ENCODE measurements at regions not wholly inside any gene's neighbourhood (a gene's known extent, or its start where the extent isn't known, plus 50 kb on each side); places are given as distances from the start of the nearest gene placed in this dataset.
A peak's percentile ranks its signal among the peaks of the same experiment; 100 is the strongest.

DNA sequence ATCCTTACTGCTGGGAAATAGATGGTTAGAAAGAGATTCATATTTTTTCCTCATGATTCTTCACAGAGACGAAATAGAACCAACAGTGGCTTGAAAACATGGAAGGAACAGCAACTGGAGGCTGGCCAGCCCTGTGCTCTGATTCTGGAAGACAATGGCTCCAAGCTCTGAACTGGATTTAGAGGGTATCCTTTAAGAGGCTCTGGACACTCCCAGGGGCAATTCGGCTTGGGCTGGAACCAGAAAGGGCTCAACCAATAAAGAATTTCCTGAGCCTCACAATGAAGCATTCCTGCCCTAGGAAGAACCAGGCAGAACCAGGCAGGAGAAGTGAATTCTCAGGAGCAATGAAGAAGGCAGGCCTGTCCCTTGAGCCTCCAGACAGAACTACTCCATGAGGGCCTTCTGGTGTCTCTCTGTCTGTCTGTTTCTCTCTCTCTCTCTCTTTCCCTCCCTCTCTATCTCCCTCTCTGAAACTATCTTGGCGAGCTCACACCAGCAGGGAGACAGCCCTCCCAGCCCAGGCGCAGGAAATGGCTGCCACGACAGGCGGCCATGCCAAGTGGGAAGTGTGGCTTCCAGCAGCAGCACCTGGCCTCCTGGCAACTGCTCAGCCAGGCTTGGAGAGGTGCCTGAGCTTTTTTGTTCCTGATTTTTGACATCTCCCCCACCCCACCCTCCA, 93.3 kb downstream of the RCN1 start:
- no peak overlapping the region for H3K4me3 Mint-ChIP-seq
- no peaks in the 10 kb centered on the region for H3K36me3 Mint-ChIP-seq (ENCODE audit: low read depth)
- Histone ChIP-seq H3F3A (replicated peaks; ENCODE audit: low read depth) (no peaks in the 10 kb centered on the region), H3K27me3 (ENCODE audit: insufficient read depth) (no peaks in the 10 kb centered on the region), H3K4me3 (no peak overlapping the region), H2AFZ (0 out of 2 replicates have a peak overlapping the region, but pooled peaks have one; percentile 14), H3K79me2 (replicated peaks; ENCODE audit: insufficient read depth) (no peaks in the 10 kb centered on the region), H4K20me1 (replicated peaks; ENCODE audit: insufficient read depth) (no peaks in the 10 kb centered on the region), H3K27ac (ENCODE audit: low read depth) (no peak overlapping the region), H3K9me2 (ENCODE audit: insufficient read depth) (no peaks in the 10 kb centered on the region), H3K4me2 (no peak overlapping the region), H3K4me1 (ENCODE audit: insufficient read depth) (no peaks in the 10 kb centered on the region), H3K36me3 (ENCODE audit: insufficient read depth) (no peaks in the 10 kb centered on the region)
- H3K4me1 Mint-ChIP-seq: peaks cover 4% of the 10 kb centered on the region; the same call in 2 of the 3 replicates
- no peak overlapping the region for H3K27ac Mint-ChIP-seq
- H3K27me3 Mint-ChIP-seq (ENCODE audit: insufficient read depth, low read depth, poor library complexity): peaks cover 5% of the 10 kb centered on the region
- TF ChIP-seq EZH2phosphoT487 (IDR thresholded peaks at IDR 0.05; ENCODE audit: unreplicated experiment) (no peak), ZNF331 (CRISPR knock-in tag; IDR thresholded peaks at IDR 0.05; ENCODE audit: low read depth) (no peak), POLR2AphosphoS5 (IDR thresholded peaks at IDR 0.05; ENCODE audit: low read depth) (no peak), EZH2 (IDR thresholded peaks at IDR 0.05; ENCODE audit: low read depth, unreplicated experiment) (no peak), CREB1 (CRISPR knock-in tag; IDR thresholded peaks at IDR 0.05; ENCODE audit: low read depth) (no peak), ZNF114 (CRISPR knock-in tag; IDR thresholded peaks at IDR 0.05) (no peak), STAT1 (IDR thresholded peaks at IDR 0.05; ENCODE audit: unreplicated experiment) (no peak), NANOG (IDR thresholded peaks at IDR 0.05; ENCODE audit: borderline replicate concordance) (no peak), JUNB (IDR thresholded peaks at IDR 0.05; ENCODE audit: unreplicated experiment) (no peak)
- TF ChIP-seq, protein P1, sequence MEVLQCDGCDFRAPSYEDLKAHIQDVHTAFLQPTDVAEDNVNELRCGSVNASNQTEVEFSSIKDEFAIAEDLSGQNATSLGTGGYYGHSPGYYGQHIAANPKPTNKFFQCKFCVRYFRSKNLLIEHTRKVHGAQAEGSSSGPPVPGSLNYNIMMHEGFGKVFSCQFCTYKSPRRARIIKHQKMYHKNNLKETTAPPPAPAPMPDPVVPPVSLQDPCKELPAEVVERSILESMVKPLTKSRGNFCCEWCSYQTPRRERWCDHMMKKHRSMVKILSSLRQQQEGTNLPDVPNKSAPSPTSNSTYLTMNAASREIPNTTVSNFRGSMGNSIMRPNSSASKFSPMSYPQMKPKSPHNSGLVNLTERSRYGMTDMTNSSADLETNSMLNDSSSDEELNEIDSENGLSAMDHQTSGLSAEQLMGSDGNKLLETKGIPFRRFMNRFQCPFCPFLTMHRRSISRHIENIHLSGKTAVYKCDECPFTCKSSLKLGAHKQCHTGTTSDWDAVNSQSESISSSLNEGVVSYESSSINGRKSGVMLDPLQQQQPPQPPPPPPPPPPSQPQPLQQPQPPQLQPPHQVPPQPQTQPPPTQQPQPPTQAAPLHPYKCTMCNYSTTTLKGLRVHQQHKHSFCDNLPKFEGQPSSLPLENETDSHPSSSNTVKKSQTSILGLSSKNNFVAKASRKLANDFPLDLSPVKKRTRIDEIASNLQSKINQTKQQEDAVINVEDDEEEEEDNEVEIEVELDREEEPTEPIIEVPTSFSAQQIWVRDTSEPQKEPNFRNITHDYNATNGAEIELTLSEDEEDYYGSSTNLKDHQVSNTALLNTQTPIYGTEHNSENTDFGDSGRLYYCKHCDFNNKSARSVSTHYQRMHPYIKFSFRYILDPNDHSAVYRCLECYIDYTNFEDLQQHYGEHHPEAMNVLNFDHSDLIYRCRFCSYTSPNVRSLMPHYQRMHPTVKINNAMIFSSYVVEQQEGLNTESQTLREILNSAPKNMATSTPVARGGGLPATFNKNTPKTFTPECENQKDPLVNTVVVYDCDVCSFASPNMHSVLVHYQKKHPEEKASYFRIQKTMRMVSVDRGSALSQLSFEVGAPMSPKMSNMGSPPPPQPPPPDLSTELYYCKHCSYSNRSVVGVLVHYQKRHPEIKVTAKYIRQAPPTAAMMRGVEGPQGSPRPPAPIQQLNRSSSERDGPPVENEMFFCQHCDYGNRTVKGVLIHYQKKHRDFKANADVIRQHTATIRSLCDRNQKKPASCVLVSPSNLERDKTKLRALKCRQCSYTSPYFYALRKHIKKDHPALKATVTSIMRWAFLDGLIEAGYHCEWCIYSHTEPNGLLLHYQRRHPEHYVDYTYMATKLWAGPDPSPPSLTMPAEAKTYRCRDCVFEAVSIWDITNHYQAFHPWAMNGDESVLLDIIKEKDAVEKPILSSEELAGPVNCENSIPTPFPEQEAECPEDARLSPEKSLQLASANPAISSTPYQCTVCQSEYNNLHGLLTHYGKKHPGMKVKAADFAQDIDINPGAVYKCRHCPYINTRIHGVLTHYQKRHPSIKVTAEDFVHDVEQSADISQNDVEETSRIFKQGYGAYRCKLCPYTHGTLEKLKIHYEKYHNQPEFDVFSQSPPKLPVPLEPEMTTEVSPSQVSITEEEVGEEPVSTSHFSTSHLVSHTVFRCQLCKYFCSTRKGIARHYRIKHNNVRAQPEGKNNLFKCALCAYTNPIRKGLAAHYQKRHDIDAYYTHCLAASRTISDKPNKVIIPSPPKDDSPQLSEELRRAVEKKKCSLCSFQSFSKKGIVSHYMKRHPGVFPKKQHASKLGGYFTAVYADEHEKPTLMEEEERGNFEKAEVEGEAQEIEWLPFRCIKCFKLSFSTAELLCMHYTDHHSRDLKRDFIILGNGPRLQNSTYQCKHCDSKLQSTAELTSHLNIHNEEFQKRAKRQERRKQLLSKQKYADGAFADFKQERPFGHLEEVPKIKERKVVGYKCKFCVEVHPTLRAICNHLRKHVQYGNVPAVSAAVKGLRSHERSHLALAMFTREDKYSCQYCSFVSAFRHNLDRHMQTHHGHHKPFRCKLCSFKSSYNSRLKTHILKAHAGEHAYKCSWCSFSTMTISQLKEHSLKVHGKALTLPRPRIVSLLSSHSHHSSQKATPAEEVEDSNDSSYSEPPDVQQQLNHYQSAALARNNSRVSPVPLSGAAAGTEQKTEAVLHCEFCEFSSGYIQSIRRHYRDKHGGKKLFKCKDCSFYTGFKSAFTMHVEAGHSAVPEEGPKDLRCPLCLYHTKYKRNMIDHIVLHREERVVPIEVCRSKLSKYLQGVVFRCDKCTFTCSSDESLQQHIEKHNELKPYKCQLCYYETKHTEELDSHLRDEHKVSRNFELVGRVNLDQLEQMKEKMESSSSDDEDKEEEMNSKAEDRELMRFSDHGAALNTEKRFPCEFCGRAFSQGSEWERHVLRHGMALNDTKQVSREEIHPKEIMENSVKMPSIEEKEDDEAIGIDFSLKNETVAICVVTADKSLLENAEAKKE (CRISPR knock-in tag; IDR thresholded peaks at IDR 0.05): no peak
- TF ChIP-seq, protein P2, sequence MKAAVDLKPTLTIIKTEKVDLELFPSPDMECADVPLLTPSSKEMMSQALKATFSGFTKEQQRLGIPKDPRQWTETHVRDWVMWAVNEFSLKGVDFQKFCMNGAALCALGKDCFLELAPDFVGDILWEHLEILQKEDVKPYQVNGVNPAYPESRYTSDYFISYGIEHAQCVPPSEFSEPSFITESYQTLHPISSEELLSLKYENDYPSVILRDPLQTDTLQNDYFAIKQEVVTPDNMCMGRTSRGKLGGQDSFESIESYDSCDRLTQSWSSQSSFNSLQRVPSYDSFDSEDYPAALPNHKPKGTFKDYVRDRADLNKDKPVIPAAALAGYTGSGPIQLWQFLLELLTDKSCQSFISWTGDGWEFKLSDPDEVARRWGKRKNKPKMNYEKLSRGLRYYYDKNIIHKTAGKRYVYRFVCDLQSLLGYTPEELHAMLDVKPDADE (IDR thresholded peaks at IDR 0.05): no peak
- TF ChIP-seq, protein P3, sequence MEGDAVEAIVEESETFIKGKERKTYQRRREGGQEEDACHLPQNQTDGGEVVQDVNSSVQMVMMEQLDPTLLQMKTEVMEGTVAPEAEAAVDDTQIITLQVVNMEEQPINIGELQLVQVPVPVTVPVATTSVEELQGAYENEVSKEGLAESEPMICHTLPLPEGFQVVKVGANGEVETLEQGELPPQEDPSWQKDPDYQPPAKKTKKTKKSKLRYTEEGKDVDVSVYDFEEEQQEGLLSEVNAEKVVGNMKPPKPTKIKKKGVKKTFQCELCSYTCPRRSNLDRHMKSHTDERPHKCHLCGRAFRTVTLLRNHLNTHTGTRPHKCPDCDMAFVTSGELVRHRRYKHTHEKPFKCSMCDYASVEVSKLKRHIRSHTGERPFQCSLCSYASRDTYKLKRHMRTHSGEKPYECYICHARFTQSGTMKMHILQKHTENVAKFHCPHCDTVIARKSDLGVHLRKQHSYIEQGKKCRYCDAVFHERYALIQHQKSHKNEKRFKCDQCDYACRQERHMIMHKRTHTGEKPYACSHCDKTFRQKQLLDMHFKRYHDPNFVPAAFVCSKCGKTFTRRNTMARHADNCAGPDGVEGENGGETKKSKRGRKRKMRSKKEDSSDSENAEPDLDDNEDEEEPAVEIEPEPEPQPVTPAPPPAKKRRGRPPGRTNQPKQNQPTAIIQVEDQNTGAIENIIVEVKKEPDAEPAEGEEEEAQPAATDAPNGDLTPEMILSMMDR (conservative IDR thresholded peaks at IDR 0.05; ENCODE audit: low read depth in 2 of 2): no peak
- TF ChIP-seq, protein P4, sequence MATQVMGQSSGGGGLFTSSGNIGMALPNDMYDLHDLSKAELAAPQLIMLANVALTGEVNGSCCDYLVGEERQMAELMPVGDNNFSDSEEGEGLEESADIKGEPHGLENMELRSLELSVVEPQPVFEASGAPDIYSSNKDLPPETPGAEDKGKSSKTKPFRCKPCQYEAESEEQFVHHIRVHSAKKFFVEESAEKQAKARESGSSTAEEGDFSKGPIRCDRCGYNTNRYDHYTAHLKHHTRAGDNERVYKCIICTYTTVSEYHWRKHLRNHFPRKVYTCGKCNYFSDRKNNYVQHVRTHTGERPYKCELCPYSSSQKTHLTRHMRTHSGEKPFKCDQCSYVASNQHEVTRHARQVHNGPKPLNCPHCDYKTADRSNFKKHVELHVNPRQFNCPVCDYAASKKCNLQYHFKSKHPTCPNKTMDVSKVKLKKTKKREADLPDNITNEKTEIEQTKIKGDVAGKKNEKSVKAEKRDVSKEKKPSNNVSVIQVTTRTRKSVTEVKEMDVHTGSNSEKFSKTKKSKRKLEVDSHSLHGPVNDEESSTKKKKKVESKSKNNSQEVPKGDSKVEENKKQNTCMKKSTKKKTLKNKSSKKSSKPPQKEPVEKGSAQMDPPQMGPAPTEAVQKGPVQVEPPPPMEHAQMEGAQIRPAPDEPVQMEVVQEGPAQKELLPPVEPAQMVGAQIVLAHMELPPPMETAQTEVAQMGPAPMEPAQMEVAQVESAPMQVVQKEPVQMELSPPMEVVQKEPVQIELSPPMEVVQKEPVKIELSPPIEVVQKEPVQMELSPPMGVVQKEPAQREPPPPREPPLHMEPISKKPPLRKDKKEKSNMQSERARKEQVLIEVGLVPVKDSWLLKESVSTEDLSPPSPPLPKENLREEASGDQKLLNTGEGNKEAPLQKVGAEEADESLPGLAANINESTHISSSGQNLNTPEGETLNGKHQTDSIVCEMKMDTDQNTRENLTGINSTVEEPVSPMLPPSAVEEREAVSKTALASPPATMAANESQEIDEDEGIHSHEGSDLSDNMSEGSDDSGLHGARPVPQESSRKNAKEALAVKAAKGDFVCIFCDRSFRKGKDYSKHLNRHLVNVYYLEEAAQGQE (IDR thresholded peaks at IDR 0.05; ENCODE audit: unreplicated experiment): no peak
- DNase-seq (ENCODE audit: low spot score) (no peak), ATAC-seq (no peak)
- H3K9me3 Mint-ChIP-seq: no peaks in the 10 kb centered on the region

Measured in GM23338 (cell line).